Hepatocyte (in vitro differentiated cells): ENCODE measurements at regions not wholly inside any gene's neighbourhood (a gene's known extent, or its start where the extent isn't known, plus 50 kb on each side); places are given as distances from the start of the nearest gene placed in this dataset.

Experiments used
- DNase-seq: peaks from one replicate; pipeline ENCODE4 v3.0.0-alpha.2; 2016; ENCODE audit warnings: low spot score
- H2AFZ ChIP-seq: fragments of 200-600 bp; sonication (generic); 2 replicates; pipeline ENCODE4 v1.6.0; 2016; ENCODE audit warnings: antibody characterized with exemption, mild to moderate bottlenecking
- H3K27ac ChIP-seq: fragments of 200-600 bp; sonication (generic); 2 replicates; pipeline ENCODE4 v1.5.1; 2016; ENCODE audit warnings: mild to moderate bottlenecking
- H3K27me3 ChIP-seq: fragments of 200-600 bp; sonication (generic); 2 replicates; pipeline ENCODE4 v1.6.1; 2016
- H3K36me3 ChIP-seq: fragments of 200-600 bp; sonication (generic); replicated peaks from 2 replicates; pipeline ENCODE4 v1.5.1; 2016; ENCODE audit warnings: low read depth; ENCODE audit not compliant: insufficient read depth
- H3K4me1 ChIP-seq: fragments of 200-600 bp; sonication (generic); 2 replicates; pipeline ENCODE4 v1.5.1; 2016; ENCODE audit warnings: mild to moderate bottlenecking, moderate library complexity; ENCODE audit not compliant: insufficient read depth
- H3K4me2 ChIP-seq: fragments of 200-600 bp; sonication (generic); 2 replicates; pipeline ENCODE4 v1.6.0; 2016
- H3K4me3 ChIP-seq: fragments of 200-600 bp; sonication (generic); 2 replicates; pipeline ENCODE4 v1.5.1; 2016; ENCODE audit warnings: mild to moderate bottlenecking
- H3K79me2 ChIP-seq: fragments of 200-600 bp; sonication (generic); 2 replicates; pipeline ENCODE4 v1.6.0; 2017; ENCODE audit warnings: mild to moderate bottlenecking
- H3K9me2 ChIP-seq: fragments of 200-600 bp; sonication (generic); replicated peaks from 2 replicates; pipeline ENCODE4 v1.6.0; 2017; ENCODE audit warnings: mild to moderate bottlenecking; ENCODE audit not compliant: insufficient read depth
- H3K9me3 ChIP-seq: fragments of 200-600 bp; sonication (generic); 2 replicates; pipeline ENCODE4 v1.5.1; 2016; ENCODE audit warnings: low read depth, mild to moderate bottlenecking
- H4K20me1 ChIP-seq: fragments of 200-600 bp; sonication (generic); 2 replicates; pipeline ENCODE4 v1.6.0; 2016; ENCODE audit warnings: mild to moderate bottlenecking; ENCODE audit not compliant: insufficient read depth, poor library complexity, severe bottlenecking
- EZH2 ChIP-seq: fragments of 200-600 bp; sonication (generic); IDR thresholded peaks from 2 replicates; pipeline ENCODE4 v1.6.1; 2016; ENCODE audit warnings: antibody characterized with exemption, mild to moderate bottlenecking, borderline replicate concordance
- EZH2phosphoT487 ChIP-seq: fragments of 200-600 bp; sonication (generic); IDR thresholded peaks from one replicate; pipeline ENCODE4 v1.6.1; 2018; ENCODE audit warnings: antibody characterized with exemption, mild to moderate bottlenecking, low read depth, moderate library complexity; ENCODE audit not compliant: unreplicated experiment, severe bottlenecking
- WGBS: methylation state at CpG from one replicate; pipeline ENCODE4 v1.1.6; 2016; ENCODE audit warnings: low lambda C conversion rate; ENCODE audit errors: missing lambda C conversion rate; 5-methylcytosine and 5-hydroxymethylcytosine counted together
- TF ChIP-seq, protein P1 (sequence below): fragments of 200-600 bp; sonication (generic); IDR thresholded peaks from 2 replicates; pipeline ENCODE4 v1.5.1; 2016; ENCODE audit warnings: antibody characterized with exemption, mild to moderate bottlenecking; ENCODE audit not compliant: poor library complexity

DNA sequence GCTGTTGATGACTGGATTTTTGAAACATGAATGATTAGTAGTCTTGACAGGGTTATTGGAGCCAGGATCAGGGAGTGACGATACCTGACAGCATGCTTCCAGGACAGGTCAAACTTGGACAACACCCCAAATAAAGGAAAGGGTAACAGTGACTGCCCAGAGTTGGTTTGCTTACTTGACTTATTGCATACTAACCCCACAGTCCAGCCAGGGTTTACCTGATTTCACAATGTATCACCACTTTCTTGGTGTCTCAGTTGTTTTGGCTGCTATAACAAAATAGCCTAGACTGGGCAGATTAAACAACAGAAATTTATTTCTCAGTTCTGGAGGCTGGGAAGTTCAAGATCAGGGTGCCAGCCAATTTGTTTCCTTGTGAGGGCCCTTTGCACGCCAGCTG lies 301.0 kb upstream of the VLDLR start:
- H3K27ac ChIP-seq, result no peak overlapping the region
- H3K4me1 ChIP-seq, result no peaks in the 10 kb centered on the region
- H3K4me3 ChIP-seq, result no peak overlapping the region
- WGBS, result 98% methylated on average over 2 of the region's 2 CpGs
- DNase-seq, result no peak
- H3K36me3 ChIP-seq, result no peaks in the 10 kb centered on the region
- no peaks in the 10 kb centered on the region for H3K27me3 ChIP-seq
- no peaks in the 10 kb centered on the region for H3K79me2 ChIP-seq
- TF ChIP-seq EZH2phosphoT487, result no peak
- TF ChIP-seq, protein P1, sequence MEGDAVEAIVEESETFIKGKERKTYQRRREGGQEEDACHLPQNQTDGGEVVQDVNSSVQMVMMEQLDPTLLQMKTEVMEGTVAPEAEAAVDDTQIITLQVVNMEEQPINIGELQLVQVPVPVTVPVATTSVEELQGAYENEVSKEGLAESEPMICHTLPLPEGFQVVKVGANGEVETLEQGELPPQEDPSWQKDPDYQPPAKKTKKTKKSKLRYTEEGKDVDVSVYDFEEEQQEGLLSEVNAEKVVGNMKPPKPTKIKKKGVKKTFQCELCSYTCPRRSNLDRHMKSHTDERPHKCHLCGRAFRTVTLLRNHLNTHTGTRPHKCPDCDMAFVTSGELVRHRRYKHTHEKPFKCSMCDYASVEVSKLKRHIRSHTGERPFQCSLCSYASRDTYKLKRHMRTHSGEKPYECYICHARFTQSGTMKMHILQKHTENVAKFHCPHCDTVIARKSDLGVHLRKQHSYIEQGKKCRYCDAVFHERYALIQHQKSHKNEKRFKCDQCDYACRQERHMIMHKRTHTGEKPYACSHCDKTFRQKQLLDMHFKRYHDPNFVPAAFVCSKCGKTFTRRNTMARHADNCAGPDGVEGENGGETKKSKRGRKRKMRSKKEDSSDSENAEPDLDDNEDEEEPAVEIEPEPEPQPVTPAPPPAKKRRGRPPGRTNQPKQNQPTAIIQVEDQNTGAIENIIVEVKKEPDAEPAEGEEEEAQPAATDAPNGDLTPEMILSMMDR, result no peak
- no peak for TF ChIP-seq EZH2
- H3K9me3 ChIP-seq, result no peaks in the 10 kb centered on the region
- H3K9me2 ChIP-seq, result no peaks in the 10 kb centered on the region
- no peaks in the 10 kb centered on the region for H4K20me1 ChIP-seq
- H2AFZ ChIP-seq, result no peak overlapping the region
- H3K4me2 ChIP-seq, result no peak overlapping the region

GRCh38 chr9:2321523-2322148 lies 300.0 kb upstream of the VLDLR start:
- no peak for DNase-seq
- Histone ChIP-seq H3K36me3 (no peaks in the 10 kb centered on the region), H3K9me2 (no peaks in the 10 kb centered on the region), H3K27me3 (no peaks in the 10 kb centered on the region), H3K9me3 (no peaks in the 10 kb centered on the region), H3K4me3 (no peak overlapping the region), H2AFZ (no peak overlapping the region), H4K20me1 (no peaks in the 10 kb centered on the region), H3K27ac (no peak overlapping the region), H3K4me1 (no peaks in the 10 kb centered on the region), H3K79me2 (no peaks in the 10 kb centered on the region), H3K4me2 (no peak overlapping the region)
- no peak for TF ChIP-seq EZH2
- TF ChIP-seq EZH2phosphoT487, result no peak
- TF ChIP-seq, protein P1, result no peak

- Histone ChIP-seq H3K9me3 (no peaks in the 10 kb centered on the region), H2AFZ (no peak overlapping the region), H3K4me2 (no peak overlapping the region), H3K4me3 (no peak overlapping the region), H3K9me2 (no peaks in the 10 kb centered on the region), H3K4me1 (no peaks in the 10 kb centered on the region), H3K79me2 (no peaks in the 10 kb centered on the region), H3K27ac (no peak overlapping the region), H3K36me3 (no peaks in the 10 kb centered on the region), H4K20me1 (no peaks in the 10 kb centered on the region), H3K27me3 (no peaks in the 10 kb centered on the region)
- DNase-seq, result no peak
- TF ChIP-seq, protein P1, result no peak
- TF ChIP-seq EZH2 (no peak), EZH2phosphoT487 (no peak)
- WGBS, result 79% methylated on average over 2 of the region's 2 CpGs
These were observed 296.8 kb upstream of the VLDLR start for GRCh38 chr9:2324742-2325141.

GRCh38 chr9:2332663-2333062 lies 288.9 kb upstream of the VLDLR start:
- no peak for DNase-seq
- Histone ChIP-seq H4K20me1 (no peaks in the 10 kb centered on the region), H3K9me3 (no peaks in the 10 kb centered on the region), H3K4me2 (no peak overlapping the region), H3K4me1 (peaks cover 7% of the 10 kb centered on the region), H3K27me3 (no peaks in the 10 kb centered on the region), H3K79me2 (no peaks in the 10 kb centered on the region), H3K4me3 (no peak overlapping the region), H3K27ac (no peak overlapping the region), H2AFZ (no peak overlapping the region), H3K36me3 (no peaks in the 10 kb centered on the region), H3K9me2 (no peaks in the 10 kb centered on the region)
- WGBS, result 74% methylated on average over 4 of the region's 4 CpGs
- no peak for TF ChIP-seq EZH2phosphoT487
- TF ChIP-seq EZH2, result no peak
- TF ChIP-seq, protein P1, result no peak
